ENCODE measurements at regions not wholly inside any gene's neighbourhood (a gene's known extent, or its start where the extent isn't known, plus 50 kb on each side); places are given as distances from the start of the nearest gene placed in this dataset.

- TF ChIP-seq, protein P1, sequence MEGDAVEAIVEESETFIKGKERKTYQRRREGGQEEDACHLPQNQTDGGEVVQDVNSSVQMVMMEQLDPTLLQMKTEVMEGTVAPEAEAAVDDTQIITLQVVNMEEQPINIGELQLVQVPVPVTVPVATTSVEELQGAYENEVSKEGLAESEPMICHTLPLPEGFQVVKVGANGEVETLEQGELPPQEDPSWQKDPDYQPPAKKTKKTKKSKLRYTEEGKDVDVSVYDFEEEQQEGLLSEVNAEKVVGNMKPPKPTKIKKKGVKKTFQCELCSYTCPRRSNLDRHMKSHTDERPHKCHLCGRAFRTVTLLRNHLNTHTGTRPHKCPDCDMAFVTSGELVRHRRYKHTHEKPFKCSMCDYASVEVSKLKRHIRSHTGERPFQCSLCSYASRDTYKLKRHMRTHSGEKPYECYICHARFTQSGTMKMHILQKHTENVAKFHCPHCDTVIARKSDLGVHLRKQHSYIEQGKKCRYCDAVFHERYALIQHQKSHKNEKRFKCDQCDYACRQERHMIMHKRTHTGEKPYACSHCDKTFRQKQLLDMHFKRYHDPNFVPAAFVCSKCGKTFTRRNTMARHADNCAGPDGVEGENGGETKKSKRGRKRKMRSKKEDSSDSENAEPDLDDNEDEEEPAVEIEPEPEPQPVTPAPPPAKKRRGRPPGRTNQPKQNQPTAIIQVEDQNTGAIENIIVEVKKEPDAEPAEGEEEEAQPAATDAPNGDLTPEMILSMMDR (IDR thresholded peaks at IDR 0.05) = no peak
- TF ChIP-seq POLR2AphosphoS5 (IDR thresholded peaks at IDR 0.05; ENCODE audit: low read depth, low read length) (no peak), TCF7L2 (IDR thresholded peaks at IDR 0.05; ENCODE audit: low read depth, low read length) (no peak), SIN3A (IDR thresholded peaks at IDR 0.05; ENCODE audit: borderline replicate concordance, insufficient read depth, low read depth, low read length) (no peak), REST (IDR thresholded peaks at IDR 0.05; ENCODE audit: insufficient read depth in 1 of 2, low read depth in 2 of 2, low read length in 1 of 2) (no peak)
Observed at GRCh38 chr6:137581019-137581707, 87.0 kb upstream of the OLIG3 start.

All from Panc1 (cell line).